ENCODE measurements at regions not wholly inside any gene's neighbourhood (a gene's known extent, or its start where the extent isn't known, plus 50 kb on each side); places are given as distances from the start of the nearest gene placed in this dataset.

GRCh38 chr12:13777374-13777773 lies 204.0 kb downstream of the GRIN2B start:
- H3K4me1 ChIP-seq (replicated peaks in 1 of 2) = no peaks in the 10 kb centered on the region
- WGBS, 4 donors = 68 to 95% (median 84%) methylated on average over 2 of the region's 2 CpGs
- no peak for DNase-seq

GRCh38 chr12:13772264-13772663 lies 209.1 kb downstream of the GRIN2B start:
- intact Hi-C loops (cut with DNase I) = no loop called here
- WGBS, 4 donors = 44 to 68% (median 64%) methylated on average over 3 of the region's 3 CpGs
- H3K9me3 ChIP-seq (replicated peaks in 1 of 3) = no peaks in the 10 kb centered on the region
- DNase-seq = no peak
- H3K36me3 ChIP-seq (replicated peaks in 1 of 2) = no peaks in the 10 kb centered on the region
- H3K27ac ChIP-seq = no peak overlapping the region
- no peak overlapping the region for H3K4me3 ChIP-seq
- H3K27me3 ChIP-seq = no peaks in the 10 kb centered on the region
- no peak for TF ChIP-seq CTCF (IDR thresholded peaks at IDR 0.05)
- TF ChIP-seq POLR2A (IDR thresholded peaks at IDR 0.05) = no peak
- no peaks in the 10 kb centered on the region for H3K4me1 ChIP-seq (replicated peaks in 1 of 2)

More at GRCh38 chr12:13777374-13777773, 204.0 kb downstream of the GRIN2B start:
- no peaks in the 10 kb centered on the region for H3K27me3 ChIP-seq
- no peaks in the 10 kb centered on the region for H3K9me3 ChIP-seq (replicated peaks in 1 of 3)
- intact Hi-C loops (cut with DNase I) = no loop called here
- H3K4me3 ChIP-seq = no peak overlapping the region
- H3K27ac ChIP-seq = no peak overlapping the region
- TF ChIP-seq CTCF (IDR thresholded peaks at IDR 0.05) (no peak), POLR2A (IDR thresholded peaks at IDR 0.05) (no peak)
- no peaks in the 10 kb centered on the region for H3K36me3 ChIP-seq (replicated peaks in 1 of 2)

GRCh38 chr12:13770576-13770975 lies 210.8 kb downstream of the GRIN2B start:
- no peak for DNase-seq
- intact Hi-C loops (cut with DNase I) = no loop called here
- H3K36me3 ChIP-seq (replicated peaks in 1 of 2) = no peaks in the 10 kb centered on the region
- 59 to 77% (median 67%) methylated on average over 3 of the region's 3 CpGs for WGBS, 4 donors
- TF ChIP-seq CTCF (IDR thresholded peaks at IDR 0.05) (no peak), POLR2A (IDR thresholded peaks at IDR 0.05) (no peak)
- H3K9me3 ChIP-seq (replicated peaks in 1 of 3) = no peaks in the 10 kb centered on the region
- no peaks in the 10 kb centered on the region for H3K4me1 ChIP-seq (replicated peaks in 1 of 2)
- no peak overlapping the region for H3K4me3 ChIP-seq
- no peak overlapping the region for H3K27ac ChIP-seq
- no peaks in the 10 kb centered on the region for H3K27me3 ChIP-seq

- DNase-seq = no peak
- TF ChIP-seq POLR2A (IDR thresholded peaks at IDR 0.05) = no peak
- Histone ChIP-seq H3K27ac (no peak overlapping the region), H3K4me1 (replicated peaks in 1 of 2) (no peaks in the 10 kb centered on the region), H3K27me3 (no peaks in the 10 kb centered on the region), H3K9me3 (replicated peaks in 1 of 3) (no peaks in the 10 kb centered on the region), H3K36me3 (replicated peaks in 1 of 2) (no peaks in the 10 kb centered on the region), H3K4me3 (no peak overlapping the region)
- intact Hi-C loops (cut with DNase I) = no loop called here
Observed at GRCh38 chr12:13769966-13770365, 211.4 kb downstream of the GRIN2B start.

- DNase-seq = no peak
- Histone ChIP-seq H3K27me3 (no peaks in the 10 kb centered on the region), H3K36me3 (replicated peaks in 1 of 2) (no peaks in the 10 kb centered on the region), H3K4me1 (replicated peaks in 1 of 2) (no peaks in the 10 kb centered on the region), H3K27ac (no peak overlapping the region), H3K9me3 (replicated peaks in 1 of 3) (no peaks in the 10 kb centered on the region), H3K4me3 (no peak overlapping the region)
- 77 to 88% (median 78%) methylated on average over 4 of the region's 4 CpGs for WGBS, 4 donors
- TF ChIP-seq CTCF (IDR thresholded peaks at IDR 0.05) = no peak
- TF ChIP-seq POLR2A (IDR thresholded peaks at IDR 0.05) = no peak
- intact Hi-C loops (cut with DNase I) = no loop called here
Observed at GRCh38 chr12:13769273-13769672, 212.1 kb downstream of the GRIN2B start.
